HCT116 (cell line): ENCODE measurements at regions not wholly inside any gene's neighbourhood (a gene's known extent, or its start where the extent isn't known, plus 50 kb on each side); places are given as distances from the start of the nearest gene placed in this dataset.

ENCODE experiments used
- ATAC-seq: fragments of 200-7000 bp; cut with Tn5 transposase; 2 replicates; pipeline ENCODE4 v1.9.1; 2020; ENCODE audit warnings: mild to moderate bottlenecking, moderate library complexity
- BruUV-seq: library from RNA; stranded (reverse); fragments of 400-500 nt; replicated peaks from 2 replicates; lab custom pipeline; 2021; lab: Mats Ljungman, UMichigan
- CTCF ChIA-PET: fragments of 300-600 bp; sonication (Branson Sonifier 250); formaldehyde crosslinking; loops from one replicate; lab custom pipeline; 2021; ENCODE audit warnings: antibody characterized with exemption; lab: Charles Lee
- POLR2A ChIA-PET: fragments of 300-600, 350-600 bp; sonication (Branson Sonifier 250); formaldehyde crosslinking; loops from one replicate; lab custom pipeline; 2021; ENCODE audit warnings: antibody characterized with exemption; lab: Charles Lee
- RAD21 ChIA-PET, 2 experiments: fragments of 300-600 bp; sonication (Branson Sonifier 250); formaldehyde crosslinking; loops; one replicate each; lab custom pipeline; 2023; ENCODE audit warnings: low total read pairs in 2 of 2; ENCODE audit not compliant: uncharacterized antibody in 2 of 2, unreplicated experiment in 2 of 2, low non-redundant PET in 1 of 2; lab: Charles Lee
- DNase-seq: peaks from one replicate; pipeline ENCODE4 v3.0.0-alpha.2; 2010; ENCODE audit warnings: low read depth, low spot score
- H2AFZ ChIP-seq: fragments of 200-600 bp; shearing (Covaris generic), sonication (generic); 2 replicates; pipeline ENCODE4 v1.6.1; 2017; ENCODE audit warnings: low read depth, mixed run types, mixed read lengths, antibody characterized with exemption, low read length; ENCODE audit not compliant: poor library complexity, severe bottlenecking
- H3K27ac ChIP-seq: 2 replicates; pipeline ENCODE4 v1.5.1; 2012; ENCODE audit warnings: low read depth, low read length
- H3K27me3 ChIP-seq: fragments of 200-600 bp; sonication (generic); 2 replicates; pipeline ENCODE4 v1.6.1; 2016; ENCODE audit warnings: mixed run types, low read length, mixed read lengths; ENCODE audit not compliant: insufficient read depth
- H3K36me3 ChIP-seq, 2 experiments: fragments of 200-500 bp in 1 of 2; fragments of 200-600 bp in 1 of 2; sonication (Bioruptor generic) in 1 of 2; sonication (generic) in 1 of 2; 2 replicates each; pipeline versions ENCODE4 v1.5.1 to v1.6.1; 2014 to 2016; ENCODE audit warnings: low read length in 2 of 2, inconsistent platforms in 1 of 2, mixed read lengths in 1 of 2, mixed run types in 1 of 2; ENCODE audit not compliant: insufficient read depth in 2 of 2, control insufficient read depth in 1 of 2
- H3K4me1 ChIP-seq, 2 experiments: fragments of 200-600 bp in 1 of 2; sonication (generic) in 1 of 2; 2 replicates each; pipeline versions ENCODE4 v1.5.1 to v1.6.1; 2012 to 2017; ENCODE audit warnings: low read length in 2 of 2, inconsistent platforms in 1 of 2, mild to moderate bottlenecking in 1 of 2, mixed read lengths in 1 of 2, mixed run types in 1 of 2, moderate library complexity in 1 of 2; ENCODE audit not compliant: insufficient read depth in 2 of 2, control insufficient read depth in 1 of 2
- H3K4me2 ChIP-seq: fragments of 200-600 bp; sonication (generic); 2 replicates; pipeline ENCODE4 v1.6.1; 2017; ENCODE audit warnings: mixed run types, low read length, mixed read lengths
- H3K4me3 ChIP-seq, 2 experiments: fragments of 200-600 bp in 1 of 2; sonication (generic) in 1 of 2; replicated peaks in 1 of 2; 2 replicates each; pipeline ENCODE4 v1.5.1; 2011 to 2016; ENCODE audit warnings: low read length in 2 of 2, control low read depth in 1 of 2, low read depth in 1 of 2, mild to moderate bottlenecking in 1 of 2, mixed read lengths in 1 of 2, mixed run types in 1 of 2
- H3K79me2 ChIP-seq: fragments of 200-600 bp; sonication (generic); 2 replicates; pipeline ENCODE4 v1.6.1; 2017; ENCODE audit warnings: mild to moderate bottlenecking, mixed run types, low read length, moderate library complexity, mixed read lengths; ENCODE audit not compliant: insufficient read depth
- H3K9ac ChIP-seq: fragments of 200-600 bp; sonication (generic); 2 replicates; pipeline ENCODE4 v1.6.1; 2016; ENCODE audit warnings: low read length, mixed read lengths
- H3K9me2 ChIP-seq: fragments of 200-600 bp; sonication (generic), shearing (Covaris generic); 2 replicates; pipeline ENCODE4 v1.6.1; 2017; ENCODE audit warnings: mixed run types, mild to moderate bottlenecking, moderate library complexity; ENCODE audit not compliant: insufficient read depth
- H3K9me3 ChIP-seq, 2 experiments: fragments of 200-500 bp in 1 of 2; fragments of 200-600 bp in 1 of 2; sonication (Bioruptor generic) in 1 of 2; sonication (generic) in 1 of 2; 2 replicates each; pipeline ENCODE4 v1.6.1; 2014 to 2017; ENCODE audit warnings: low read length in 2 of 2, mixed read lengths in 2 of 2, inconsistent platforms in 1 of 2, low read depth in 1 of 2, mild to moderate bottlenecking in 1 of 2, mixed run types in 1 of 2, moderate library complexity in 1 of 2; ENCODE audit not compliant: control insufficient read depth in 1 of 2, insufficient read depth in 1 of 2
- H4K20me1 ChIP-seq: fragments of 200-600 bp; sonication (generic), shearing (Covaris generic); 2 replicates; pipeline ENCODE4 v1.6.1; 2017; ENCODE audit warnings: mixed run types, mild to moderate bottlenecking, moderate library complexity; ENCODE audit not compliant: insufficient read depth
- CBX3 ChIP-seq: IDR thresholded peaks from 2 replicates; pipeline ENCODE4 v1.6.1; 2012; ENCODE audit warnings: low read depth
- CEBPB ChIP-seq: IDR thresholded peaks from 2 replicates; pipeline ENCODE4 v1.6.1; 2012; ENCODE audit warnings: low read depth
- EGR1 ChIP-seq: IDR thresholded peaks from 2 replicates; pipeline ENCODE4 v1.6.1; 2012; ENCODE audit warnings: low read depth
- ELF1 ChIP-seq: IDR thresholded peaks from 2 replicates; pipeline ENCODE4 v1.6.1; 2012; ENCODE audit warnings: low read depth, borderline replicate concordance
- EZH2 ChIP-seq: fragments of 200-600 bp; sonication (generic); IDR thresholded peaks from 2 replicates; pipeline ENCODE4 v1.6.1; 2017; ENCODE audit warnings: antibody characterized with exemption, mixed run types
- EZH2phosphoT487 ChIP-seq: fragments of 200-600 bp; IDR thresholded peaks from 2 replicates; pipeline ENCODE4 v1.6.1; 2018; ENCODE audit warnings: antibody characterized with exemption, borderline replicate concordance
- FOSL1 ChIP-seq: IDR thresholded peaks from 2 replicates; pipeline ENCODE4 v1.6.1; 2012; ENCODE audit warnings: low read depth
- POLR2A ChIP-seq: IDR thresholded peaks from 2 replicates; pipeline ENCODE4 v1.7.0; 2011; ENCODE audit warnings: borderline replicate concordance; ENCODE audit not compliant: insufficient read depth, insufficient read length; ENCODE audit errors: extremely low read depth
- POLR2AphosphoS5 ChIP-seq: IDR thresholded peaks from 2 replicates; pipeline ENCODE4 v1.6.1; 2011; ENCODE audit warnings: mild to moderate bottlenecking, low read depth, low read length, moderate library complexity
- RAD21 ChIP-seq: IDR thresholded peaks from 2 replicates; pipeline ENCODE4 v1.6.1; 2012; ENCODE audit warnings: low read depth, mild to moderate bottlenecking
- SP1 ChIP-seq: IDR thresholded peaks from 2 replicates; pipeline ENCODE4 v1.6.1; 2012; ENCODE audit warnings: low read depth
- ZFX ChIP-seq: fragments of 450-650 bp; IDR thresholded peaks from 2 replicates; pipeline ENCODE4 v1.6.1; 2017
- intact Hi-C: fragments of 100-400 bp; cut with micrococcal nuclease; formaldehyde crosslinking; loops from 2 replicates; pipeline ENCODE4 v1.10.0; 2022
- TF ChIP-seq, protein P1 (sequence below): IDR thresholded peaks from 2 replicates; pipeline ENCODE4 v1.6.1; 2012; ENCODE audit warnings: low read depth
- TF ChIP-seq, protein P2 (sequence below): IDR thresholded peaks from 2 replicates; pipeline ENCODE4 v1.6.1; 2012
- TF ChIP-seq, protein P3 (sequence below): IDR thresholded peaks from 2 replicates; pipeline ENCODE4 v1.6.1; 2011; ENCODE audit warnings: mild to moderate bottlenecking, low read length, moderate library complexity; ENCODE audit not compliant: insufficient replicate concordance; ENCODE audit errors: extremely low read depth
- TF ChIP-seq, protein P4 (sequence below), 3 experiments: fragments of 200-600 bp in 1 of 3; sonication (generic) in 1 of 3; IDR thresholded peaks in 2 of 3; conservative IDR thresholded peaks in 1 of 3; 2 replicates each; pipeline ENCODE4 v1.5.1; 2012 to 2017; ENCODE audit warnings: low read depth in 2 of 3, low read length in 2 of 3, antibody characterized with exemption in 1 of 3, borderline replicate concordance in 1 of 3, control low read depth in 1 of 3, mild to moderate bottlenecking in 1 of 3, mixed read lengths in 1 of 3, mixed run types in 1 of 3, moderate library complexity in 1 of 3; ENCODE audit not compliant: insufficient read depth in 1 of 3

DNA sequence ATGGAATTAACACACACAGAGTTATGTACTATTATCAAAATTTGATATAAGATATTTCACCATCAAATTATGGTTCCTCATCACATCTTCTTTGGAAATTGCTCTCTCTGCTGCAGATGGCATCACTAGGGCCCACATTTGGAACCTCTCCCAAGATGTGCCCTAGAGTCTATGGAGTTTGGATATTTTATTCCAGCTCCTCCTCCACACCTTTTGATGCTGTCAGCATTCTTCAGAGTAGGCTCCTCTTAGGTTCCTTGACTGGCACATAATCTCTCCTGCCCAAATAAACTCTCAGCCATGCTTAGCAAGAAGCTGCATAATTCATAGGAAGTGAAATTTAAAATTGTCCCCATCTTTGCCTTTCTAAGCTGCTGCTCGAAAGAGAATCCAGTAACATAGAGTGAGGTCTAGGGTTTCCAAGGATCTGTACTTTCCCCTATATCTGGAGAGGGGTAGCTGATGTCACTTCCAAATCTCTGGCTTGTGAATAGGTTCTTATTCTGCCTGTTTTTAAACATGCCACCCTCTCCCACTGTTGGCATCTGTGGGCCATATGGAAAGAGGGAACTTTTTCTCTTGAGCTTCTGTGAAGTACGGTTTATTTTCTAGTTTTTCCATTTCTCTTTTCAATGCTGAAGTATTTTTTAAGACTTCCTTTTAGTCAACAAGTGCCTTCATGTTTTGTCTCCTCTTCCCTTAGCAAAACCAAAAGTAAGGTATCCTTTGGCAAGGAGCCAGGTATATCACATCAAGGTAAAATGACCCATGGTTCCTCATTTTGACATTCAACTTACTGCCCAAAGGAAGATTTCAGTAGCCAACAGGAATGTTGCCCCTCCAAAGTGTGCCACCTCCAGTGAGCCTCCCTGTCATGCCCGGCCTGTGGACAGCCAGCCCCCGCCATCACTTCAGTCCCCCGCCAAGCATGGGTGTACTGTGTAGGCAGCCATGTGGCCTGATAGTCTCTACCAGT lies 75.3 kb upstream of the C2CD4B start (continued):
- TF ChIP-seq, protein P1, sequence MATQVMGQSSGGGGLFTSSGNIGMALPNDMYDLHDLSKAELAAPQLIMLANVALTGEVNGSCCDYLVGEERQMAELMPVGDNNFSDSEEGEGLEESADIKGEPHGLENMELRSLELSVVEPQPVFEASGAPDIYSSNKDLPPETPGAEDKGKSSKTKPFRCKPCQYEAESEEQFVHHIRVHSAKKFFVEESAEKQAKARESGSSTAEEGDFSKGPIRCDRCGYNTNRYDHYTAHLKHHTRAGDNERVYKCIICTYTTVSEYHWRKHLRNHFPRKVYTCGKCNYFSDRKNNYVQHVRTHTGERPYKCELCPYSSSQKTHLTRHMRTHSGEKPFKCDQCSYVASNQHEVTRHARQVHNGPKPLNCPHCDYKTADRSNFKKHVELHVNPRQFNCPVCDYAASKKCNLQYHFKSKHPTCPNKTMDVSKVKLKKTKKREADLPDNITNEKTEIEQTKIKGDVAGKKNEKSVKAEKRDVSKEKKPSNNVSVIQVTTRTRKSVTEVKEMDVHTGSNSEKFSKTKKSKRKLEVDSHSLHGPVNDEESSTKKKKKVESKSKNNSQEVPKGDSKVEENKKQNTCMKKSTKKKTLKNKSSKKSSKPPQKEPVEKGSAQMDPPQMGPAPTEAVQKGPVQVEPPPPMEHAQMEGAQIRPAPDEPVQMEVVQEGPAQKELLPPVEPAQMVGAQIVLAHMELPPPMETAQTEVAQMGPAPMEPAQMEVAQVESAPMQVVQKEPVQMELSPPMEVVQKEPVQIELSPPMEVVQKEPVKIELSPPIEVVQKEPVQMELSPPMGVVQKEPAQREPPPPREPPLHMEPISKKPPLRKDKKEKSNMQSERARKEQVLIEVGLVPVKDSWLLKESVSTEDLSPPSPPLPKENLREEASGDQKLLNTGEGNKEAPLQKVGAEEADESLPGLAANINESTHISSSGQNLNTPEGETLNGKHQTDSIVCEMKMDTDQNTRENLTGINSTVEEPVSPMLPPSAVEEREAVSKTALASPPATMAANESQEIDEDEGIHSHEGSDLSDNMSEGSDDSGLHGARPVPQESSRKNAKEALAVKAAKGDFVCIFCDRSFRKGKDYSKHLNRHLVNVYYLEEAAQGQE: no peak
- no peak for TF ChIP-seq EZH2phosphoT487
- TF ChIP-seq CEBPB: no peak
- TF ChIP-seq, all 23 proteins: peak for 0

DNA sequence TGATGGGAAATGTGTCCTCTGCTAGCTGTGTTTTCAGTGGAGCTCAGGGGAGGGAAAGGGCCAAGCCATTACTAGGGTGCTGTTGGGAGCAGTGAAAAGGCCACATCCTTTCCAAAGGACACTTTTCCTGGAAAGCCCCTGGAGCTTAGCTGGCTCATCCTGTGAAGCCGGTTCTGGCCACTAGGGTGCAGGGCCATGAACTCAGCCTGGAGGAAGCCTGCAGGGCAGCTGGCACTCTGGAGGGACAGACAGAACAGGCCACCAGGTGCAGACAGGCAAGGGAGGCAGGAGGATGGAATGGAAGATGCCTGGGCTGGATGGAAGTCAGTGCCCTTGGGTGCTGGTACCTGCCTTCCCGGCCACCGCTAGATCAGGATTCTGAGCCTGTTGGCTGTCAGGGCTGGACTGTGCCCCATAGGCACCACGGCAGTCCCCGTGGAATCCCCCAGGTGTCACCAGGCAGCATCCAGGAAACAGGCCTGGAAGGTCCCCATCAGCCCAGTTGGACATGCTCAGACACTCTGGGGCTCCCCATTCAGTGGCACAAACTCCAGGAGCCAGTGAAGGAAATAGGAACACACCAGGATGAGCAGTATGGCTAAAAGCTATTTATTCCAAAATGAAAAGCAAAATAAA lies 76.2 kb upstream of the C2CD4B start:
- Histone ChIP-seq H3K4me2 (no peak overlapping the region), H3K36me3 (no peaks in the 10 kb centered on the region), H3K9ac (no peak overlapping the region), H3K79me2 (no peaks in the 10 kb centered on the region), H3K9me3 (0 out of 4 replicates have a peak, but pooled peaks cover 3 to 5% of the 10 kb centered on the region in 2 experiments), H3K4me3 (no peak overlapping the region), H3K27me3 (no peaks in the 10 kb centered on the region), H3K9me2 (no peaks in the 10 kb centered on the region), H4K20me1 (no peaks in the 10 kb centered on the region), H3K27ac (no peak overlapping the region), H3K4me1 (0 out of 4 replicates have a peak, but pooled peaks cover 0 to 2% of the 10 kb centered on the region in 2 experiments), H2AFZ (no peak overlapping the region)
- no TSS peak for BruUV-seq
- ChIA-PET POLR2A (no interaction called here), RAD21 (no interaction called here), CTCF (interaction anchor here (0.6 to 2.8 kb wide), 8 partner anchors 8 to 366 kb away, joined by 3 to 23 read pairs (median 4); no protein-coding TSS in a partner anchor)
- DNase-seq (peak; percentile 36), ATAC-seq (peak; percentile 96)
- intact Hi-C loops: no loop called here
- TF ChIP-seq FOSL1: no peak
- TF ChIP-seq ZFX: no peak
- TF ChIP-seq ELF1: no peak
- no peak for TF ChIP-seq POLR2AphosphoS5
- TF ChIP-seq SP1: no peak
- no peak for TF ChIP-seq POLR2A
- no peak for TF ChIP-seq EGR1
- TF ChIP-seq, protein P2, sequence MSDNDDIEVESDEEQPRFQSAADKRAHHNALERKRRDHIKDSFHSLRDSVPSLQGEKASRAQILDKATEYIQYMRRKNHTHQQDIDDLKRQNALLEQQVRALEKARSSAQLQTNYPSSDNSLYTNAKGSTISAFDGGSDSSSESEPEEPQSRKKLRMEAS: no peak
- no peak for TF ChIP-seq EZH2
- TF ChIP-seq, protein P3, sequence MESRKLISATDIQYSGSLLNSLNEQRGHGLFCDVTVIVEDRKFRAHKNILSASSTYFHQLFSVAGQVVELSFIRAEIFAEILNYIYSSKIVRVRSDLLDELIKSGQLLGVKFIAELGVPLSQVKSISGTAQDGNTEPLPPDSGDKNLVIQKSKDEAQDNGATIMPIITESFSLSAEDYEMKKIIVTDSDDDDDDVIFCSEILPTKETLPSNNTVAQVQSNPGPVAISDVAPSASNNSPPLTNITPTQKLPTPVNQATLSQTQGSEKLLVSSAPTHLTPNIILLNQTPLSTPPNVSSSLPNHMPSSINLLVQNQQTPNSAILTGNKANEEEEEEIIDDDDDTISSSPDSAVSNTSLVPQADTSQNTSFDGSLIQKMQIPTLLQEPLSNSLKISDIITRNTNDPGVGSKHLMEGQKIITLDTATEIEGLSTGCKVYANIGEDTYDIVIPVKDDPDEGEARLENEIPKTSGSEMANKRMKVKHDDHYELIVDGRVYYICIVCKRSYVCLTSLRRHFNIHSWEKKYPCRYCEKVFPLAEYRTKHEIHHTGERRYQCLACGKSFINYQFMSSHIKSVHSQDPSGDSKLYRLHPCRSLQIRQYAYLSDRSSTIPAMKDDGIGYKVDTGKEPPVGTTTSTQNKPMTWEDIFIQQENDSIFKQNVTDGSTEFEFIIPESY: no peak
- TF ChIP-seq, protein P4, sequence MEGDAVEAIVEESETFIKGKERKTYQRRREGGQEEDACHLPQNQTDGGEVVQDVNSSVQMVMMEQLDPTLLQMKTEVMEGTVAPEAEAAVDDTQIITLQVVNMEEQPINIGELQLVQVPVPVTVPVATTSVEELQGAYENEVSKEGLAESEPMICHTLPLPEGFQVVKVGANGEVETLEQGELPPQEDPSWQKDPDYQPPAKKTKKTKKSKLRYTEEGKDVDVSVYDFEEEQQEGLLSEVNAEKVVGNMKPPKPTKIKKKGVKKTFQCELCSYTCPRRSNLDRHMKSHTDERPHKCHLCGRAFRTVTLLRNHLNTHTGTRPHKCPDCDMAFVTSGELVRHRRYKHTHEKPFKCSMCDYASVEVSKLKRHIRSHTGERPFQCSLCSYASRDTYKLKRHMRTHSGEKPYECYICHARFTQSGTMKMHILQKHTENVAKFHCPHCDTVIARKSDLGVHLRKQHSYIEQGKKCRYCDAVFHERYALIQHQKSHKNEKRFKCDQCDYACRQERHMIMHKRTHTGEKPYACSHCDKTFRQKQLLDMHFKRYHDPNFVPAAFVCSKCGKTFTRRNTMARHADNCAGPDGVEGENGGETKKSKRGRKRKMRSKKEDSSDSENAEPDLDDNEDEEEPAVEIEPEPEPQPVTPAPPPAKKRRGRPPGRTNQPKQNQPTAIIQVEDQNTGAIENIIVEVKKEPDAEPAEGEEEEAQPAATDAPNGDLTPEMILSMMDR (IDR thresholded peaks at IDR 0.05 in 2 of 3, conservative IDR thresholded peaks at IDR 0.05 in 1 of 3; ENCODE audit: borderline replicate concordance in 1 of 3, insufficient read depth in 1 of 3, low read depth in 2 of 3, low read length in 2 of 3): peak; percentile 40 to 77 (median 67); a peak in 5 of 6 replicates
- peak; percentile 22; the same call in 1 of the 2 replicates for TF ChIP-seq RAD21
- no peak for TF ChIP-seq CBX3
